Sigmoid colon (tissue), 4 donors: ENCODE measurements at regions not wholly inside any gene's neighbourhood (a gene's known extent, or its start where the extent isn't known, plus 50 kb on each side); places are given as distances from the start of the nearest gene placed in this dataset.

Source experiments
- EP300 ChIP-seq, 4 donors: sonication (generic); formaldehyde crosslinking; IDR thresholded peaks; one replicate each; pipeline ENCODE4 v1.6.1; 2017; ENCODE audit warnings: antibody characterized with exemption in 4 of 4
- TF ChIP-seq, protein P1 (sequence below), 4 experiments: fragments of 450-650 bp in 3 of 4; fragments of 200-600 bp in 1 of 4; IDR thresholded peaks; one replicate each; pipeline ENCODE4 v1.5.1; 2016 to 2019; ENCODE audit warnings: antibody characterized with exemption in 4 of 4, mild to moderate bottlenecking in 3 of 4, moderate library complexity in 2 of 4

GRCh38 chr1:218572050-218572449, 226.9 kb downstream of the TGFB2 start:
- TF ChIP-seq, protein P1, sequence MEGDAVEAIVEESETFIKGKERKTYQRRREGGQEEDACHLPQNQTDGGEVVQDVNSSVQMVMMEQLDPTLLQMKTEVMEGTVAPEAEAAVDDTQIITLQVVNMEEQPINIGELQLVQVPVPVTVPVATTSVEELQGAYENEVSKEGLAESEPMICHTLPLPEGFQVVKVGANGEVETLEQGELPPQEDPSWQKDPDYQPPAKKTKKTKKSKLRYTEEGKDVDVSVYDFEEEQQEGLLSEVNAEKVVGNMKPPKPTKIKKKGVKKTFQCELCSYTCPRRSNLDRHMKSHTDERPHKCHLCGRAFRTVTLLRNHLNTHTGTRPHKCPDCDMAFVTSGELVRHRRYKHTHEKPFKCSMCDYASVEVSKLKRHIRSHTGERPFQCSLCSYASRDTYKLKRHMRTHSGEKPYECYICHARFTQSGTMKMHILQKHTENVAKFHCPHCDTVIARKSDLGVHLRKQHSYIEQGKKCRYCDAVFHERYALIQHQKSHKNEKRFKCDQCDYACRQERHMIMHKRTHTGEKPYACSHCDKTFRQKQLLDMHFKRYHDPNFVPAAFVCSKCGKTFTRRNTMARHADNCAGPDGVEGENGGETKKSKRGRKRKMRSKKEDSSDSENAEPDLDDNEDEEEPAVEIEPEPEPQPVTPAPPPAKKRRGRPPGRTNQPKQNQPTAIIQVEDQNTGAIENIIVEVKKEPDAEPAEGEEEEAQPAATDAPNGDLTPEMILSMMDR (IDR thresholded peaks at IDR 0.05): no peak
- no peak for TF ChIP-seq EP300 (IDR thresholded peaks at IDR 0.05)
